ENCODE measurements at regions not wholly inside any gene's neighbourhood (a gene's known extent, or its start where the extent isn't known, plus 50 kb on each side); places are given as distances from the start of the nearest gene placed in this dataset.
"Not testable (repeated sequence)": the region's sequence is repeated elsewhere in the genome, so short reads cannot be mapped to it uniquely, and the experiment has no call there.

DNA sequence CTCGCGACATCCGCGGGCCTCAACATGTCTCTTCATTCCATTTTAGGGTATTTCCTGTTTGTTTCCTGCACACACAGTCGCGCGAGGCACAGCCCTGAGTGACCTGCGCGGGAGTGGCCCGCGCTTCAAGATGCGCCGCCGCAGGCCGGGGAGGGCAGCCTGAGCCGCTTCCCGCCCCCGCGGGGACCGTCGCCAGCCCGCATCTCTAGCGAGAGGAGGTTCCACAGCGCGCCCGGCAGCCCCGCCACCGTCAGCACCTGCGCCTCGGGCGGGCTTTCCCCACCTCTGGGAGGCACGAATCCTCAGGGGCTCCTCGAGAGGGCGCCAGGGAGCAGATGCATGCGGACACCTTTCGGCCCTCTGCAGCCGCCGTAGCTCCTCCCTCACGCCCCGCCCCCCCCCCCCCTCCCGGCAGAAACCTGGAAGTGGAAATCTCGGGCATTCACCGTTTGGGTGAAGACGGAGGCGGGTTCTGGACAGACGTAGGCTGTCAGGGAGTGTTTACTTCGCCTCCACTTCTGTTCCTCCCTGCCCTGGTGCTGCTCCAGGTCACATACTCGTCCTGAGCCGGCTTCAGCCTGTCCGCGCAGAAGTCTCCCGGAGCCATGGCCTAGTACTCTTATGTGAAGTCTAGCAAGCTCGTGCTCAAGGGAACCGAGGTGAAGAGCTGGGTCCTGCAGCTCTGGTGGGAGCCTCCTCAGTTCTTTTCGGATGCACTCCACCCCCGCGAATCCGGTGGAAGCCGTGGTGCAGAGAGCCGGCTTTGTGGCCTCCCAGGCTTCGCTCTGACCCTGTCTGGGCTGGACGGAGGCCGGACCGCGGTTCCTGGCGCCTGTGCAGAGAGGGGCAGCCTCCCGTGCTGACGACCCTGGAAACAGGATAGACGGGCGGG is 880.5 kb upstream of the DEFB115 start:
- DNase-seq (ENCODE audit: low spot score): peak; percentile 71
- in situ Hi-C loops (cut with HindIII; ENCODE audit: low sequenced_read_pairs): no loop called here

DNA sequence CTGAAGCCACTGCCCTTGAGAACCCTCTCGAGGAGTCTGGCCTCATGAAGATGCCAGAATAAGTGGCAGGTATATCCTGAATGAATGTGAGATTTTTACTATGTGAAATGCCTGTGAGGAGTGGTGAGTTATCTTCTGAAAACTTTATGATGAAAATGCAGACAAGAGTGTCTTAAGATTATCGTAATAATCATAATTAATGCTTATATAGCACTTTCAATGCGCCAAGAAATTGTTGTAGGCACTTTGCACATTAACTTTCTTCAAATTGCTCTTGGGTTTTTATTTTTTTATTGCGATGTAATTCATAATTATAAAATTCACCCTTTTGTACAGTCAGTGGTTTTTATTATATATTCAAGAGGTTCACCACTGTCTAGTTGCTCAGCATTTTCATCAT is 879.1 kb upstream of the DEFB115 start:
- in situ Hi-C loops (cut with HindIII; ENCODE audit: low sequenced_read_pairs): not testable (repeated sequence)

DNA sequence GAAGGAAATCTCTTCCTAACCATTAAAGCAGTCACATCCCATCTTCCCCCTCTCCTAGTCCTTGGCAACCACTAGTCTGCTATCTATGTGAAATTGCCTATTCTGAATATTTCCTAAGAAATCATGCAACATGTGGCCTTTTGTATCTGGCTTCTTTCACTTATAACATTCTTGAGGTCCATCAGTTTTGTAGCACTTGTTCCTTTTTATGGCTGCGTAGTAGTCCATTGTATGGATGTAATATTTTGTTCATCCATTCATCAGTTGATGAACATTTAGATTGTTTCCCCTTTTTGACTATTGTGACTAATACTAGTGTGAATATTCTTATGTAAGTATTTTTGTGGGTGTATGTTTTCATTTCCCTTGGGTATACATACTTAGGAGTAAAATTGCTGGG is 878.7 kb upstream of the DEFB115 start:
- DNase-seq (ENCODE audit: low spot score); in situ Hi-C loops (cut with HindIII; ENCODE audit: low sequenced_read_pairs): not testable (repeated sequence)

More for the DNA sequence above, 879.1 kb upstream of the DEFB115 start:
- DNase-seq (ENCODE audit: low spot score): not testable (repeated sequence)

DNA sequence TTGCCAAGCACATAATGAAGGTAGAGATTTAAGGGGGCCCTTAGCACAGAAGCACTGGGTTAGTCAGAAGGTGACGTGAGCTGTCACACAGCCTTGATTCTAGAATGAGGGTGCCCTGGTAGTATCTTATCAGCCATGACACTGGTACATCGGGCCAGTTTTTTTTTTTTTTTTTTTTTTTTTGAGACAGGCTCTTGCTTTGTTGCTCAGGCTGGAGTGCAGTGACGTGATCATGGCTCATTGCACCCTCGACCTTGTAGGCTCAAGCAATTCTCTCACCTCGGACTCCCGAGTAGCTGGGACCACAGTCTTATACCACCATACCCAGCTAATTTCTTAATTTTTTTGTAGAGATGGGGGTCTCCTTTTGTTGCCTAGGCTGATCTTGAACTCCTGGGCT is 872.6 kb upstream of the DEFB115 start:
- in situ Hi-C loops (cut with HindIII; ENCODE audit: low sequenced_read_pairs); DNase-seq (ENCODE audit: low spot score): not testable (repeated sequence)

DNA sequence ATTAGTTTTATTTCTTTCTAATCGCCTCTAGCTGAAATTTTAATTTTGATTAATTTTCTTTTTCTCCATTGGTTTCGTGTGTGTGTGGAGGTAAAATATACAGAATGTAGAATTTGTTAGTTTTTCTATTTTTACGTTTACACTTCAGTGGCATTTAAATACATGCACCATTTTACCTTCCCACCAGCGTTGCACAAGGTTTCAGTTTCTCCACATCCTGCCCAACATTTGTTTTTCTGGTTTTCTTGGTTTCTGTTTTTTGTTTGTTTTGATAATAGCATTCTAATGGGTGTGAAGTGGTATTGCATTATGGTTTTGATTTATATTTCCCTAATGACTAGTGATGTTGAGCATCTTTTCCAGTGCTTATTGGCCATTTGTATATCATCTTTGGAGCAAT is 871.4 kb upstream of the DEFB115 start:
- in situ Hi-C loops (cut with HindIII; ENCODE audit: low sequenced_read_pairs); DNase-seq (ENCODE audit: low spot score): not testable (repeated sequence)

DNA sequence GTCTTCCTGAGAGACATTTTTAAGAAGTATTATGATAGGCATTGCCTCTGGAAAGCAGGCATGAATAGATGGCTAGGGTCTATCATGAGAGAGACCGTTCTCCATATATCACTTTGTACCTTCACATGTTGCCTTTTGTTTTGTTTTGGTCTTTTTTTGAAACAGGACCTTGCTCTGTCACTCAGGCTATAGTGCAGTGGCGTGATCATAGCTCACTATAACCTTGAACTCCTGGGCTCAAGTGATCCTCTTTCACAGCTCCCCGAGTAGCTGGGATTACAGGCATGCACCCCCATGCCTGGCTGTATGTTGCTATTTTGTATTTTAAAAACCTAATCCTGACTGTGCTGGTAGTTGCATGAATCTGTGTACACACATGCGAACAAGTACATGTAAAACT is 869.6 kb upstream of the DEFB115 start:
- in situ Hi-C loops (cut with HindIII; ENCODE audit: low sequenced_read_pairs); DNase-seq (ENCODE audit: low spot score): not testable (repeated sequence)

DNA sequence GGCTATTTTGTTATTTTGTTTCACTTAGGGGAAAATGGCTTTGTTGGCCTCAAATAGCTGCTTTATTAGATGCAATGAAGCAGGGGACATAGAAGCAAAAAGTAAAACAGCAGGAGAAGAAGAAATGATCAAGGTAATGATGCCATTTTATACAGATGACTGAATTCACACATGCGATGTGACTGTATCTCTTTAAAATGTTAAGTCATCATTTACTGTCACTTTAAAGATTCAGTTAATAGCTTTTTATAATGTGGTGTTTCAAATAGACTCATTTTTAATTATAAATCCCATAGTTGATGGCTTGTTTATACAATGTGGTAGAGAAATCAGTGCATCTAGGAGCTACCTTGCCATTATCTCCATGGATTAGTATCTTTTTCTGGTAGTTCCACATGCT is 863.9 kb upstream of the DEFB115 start:
- in situ Hi-C loops (cut with HindIII; ENCODE audit: low sequenced_read_pairs); DNase-seq (ENCODE audit: low spot score): not testable (repeated sequence)

DNA sequence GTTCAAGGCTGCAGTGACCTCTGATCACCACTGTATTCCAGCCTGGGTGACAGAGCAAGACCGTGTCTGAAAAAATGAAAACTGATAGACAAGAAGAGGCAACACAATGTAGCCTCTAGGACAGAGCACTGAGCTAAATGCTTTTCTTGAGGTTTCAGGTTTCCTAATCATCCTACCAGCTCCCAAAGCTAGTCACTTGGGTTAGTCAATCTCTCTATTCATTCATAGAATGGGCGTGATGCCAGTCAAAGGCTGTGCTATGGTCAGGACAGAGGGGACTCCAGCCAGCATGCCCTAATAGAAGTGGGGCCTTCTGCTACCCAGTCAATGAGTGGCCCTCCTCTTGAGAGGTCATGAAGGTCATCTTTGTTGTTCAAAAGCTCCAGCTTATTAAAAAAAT is 860.4 kb upstream of the DEFB115 start:
- in situ Hi-C loops (cut with HindIII; ENCODE audit: low sequenced_read_pairs); DNase-seq (ENCODE audit: low spot score): not testable (repeated sequence)

DNA sequence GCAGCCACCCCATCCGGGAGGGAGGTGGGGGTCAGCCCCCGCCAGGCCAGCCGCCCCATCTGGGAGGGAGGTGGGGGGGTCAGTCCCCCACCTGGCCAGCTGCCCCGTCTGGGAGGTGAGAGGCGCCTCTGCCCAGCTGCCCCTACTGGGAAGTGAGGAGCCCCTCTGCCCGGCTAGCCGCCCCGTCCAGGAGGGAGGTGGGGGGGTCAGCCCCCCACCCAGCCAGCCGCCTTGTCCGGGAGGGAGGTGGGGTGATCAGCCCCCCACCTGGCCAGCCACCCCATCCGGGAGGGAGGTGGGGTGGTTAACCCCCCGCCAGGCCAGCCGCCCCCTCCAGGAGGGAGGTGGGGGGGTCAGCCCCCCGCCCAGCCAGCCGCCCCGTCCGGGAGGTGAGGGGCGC is 852.4 kb upstream of the DEFB115 start:
- in situ Hi-C loops (cut with HindIII; ENCODE audit: low sequenced_read_pairs): not testable (repeated sequence)

DNA sequence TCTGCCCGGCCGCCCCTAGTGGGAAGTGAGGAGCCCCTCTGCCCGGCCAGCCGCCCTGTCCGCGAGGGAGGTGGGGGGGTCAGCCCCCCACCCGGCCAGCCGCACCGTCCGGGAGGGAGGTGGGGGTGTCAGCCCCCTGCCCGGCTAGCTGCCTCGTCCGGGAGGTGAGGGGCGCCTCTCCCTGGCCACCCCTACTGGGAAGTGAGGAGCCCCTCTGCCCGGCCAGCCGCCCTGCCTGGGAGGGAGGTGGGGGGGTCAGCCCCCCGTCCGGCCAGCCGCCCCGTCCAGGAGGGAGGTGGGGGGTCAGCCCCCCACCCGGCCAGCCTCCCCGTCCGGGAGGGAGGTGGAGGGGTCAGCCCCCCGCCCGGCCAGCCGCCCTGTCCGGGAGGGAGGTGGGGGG is 851.9 kb upstream of the DEFB115 start:
- in situ Hi-C loops (cut with HindIII; ENCODE audit: low sequenced_read_pairs); DNase-seq (ENCODE audit: low spot score): not testable (repeated sequence)

More for the DNA sequence above, 852.4 kb upstream of the DEFB115 start:
- not testable (repeated sequence) for DNase-seq (ENCODE audit: low spot score)

DNA sequence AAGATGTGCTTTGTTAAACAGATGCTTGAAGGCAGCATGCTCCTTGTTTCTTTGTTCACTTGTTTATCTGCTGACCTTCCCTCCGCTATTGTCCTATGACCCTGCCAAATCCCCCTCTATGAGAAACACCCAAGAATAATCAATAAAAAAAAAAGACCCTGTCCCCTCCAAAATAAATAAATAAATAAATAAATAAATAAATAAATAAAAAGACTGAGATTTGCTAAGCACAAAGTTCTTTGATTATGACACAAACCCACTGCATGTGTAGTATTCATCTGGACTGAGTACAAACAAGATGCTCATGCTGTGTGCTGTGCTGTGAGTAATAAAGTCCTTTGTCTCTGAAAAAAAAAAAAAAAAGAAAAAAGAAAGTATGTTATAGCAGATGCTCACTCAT is 851.1 kb upstream of the DEFB115 start:
- DNase-seq (ENCODE audit: low spot score); in situ Hi-C loops (cut with HindIII; ENCODE audit: low sequenced_read_pairs): not testable (repeated sequence)

DNA sequence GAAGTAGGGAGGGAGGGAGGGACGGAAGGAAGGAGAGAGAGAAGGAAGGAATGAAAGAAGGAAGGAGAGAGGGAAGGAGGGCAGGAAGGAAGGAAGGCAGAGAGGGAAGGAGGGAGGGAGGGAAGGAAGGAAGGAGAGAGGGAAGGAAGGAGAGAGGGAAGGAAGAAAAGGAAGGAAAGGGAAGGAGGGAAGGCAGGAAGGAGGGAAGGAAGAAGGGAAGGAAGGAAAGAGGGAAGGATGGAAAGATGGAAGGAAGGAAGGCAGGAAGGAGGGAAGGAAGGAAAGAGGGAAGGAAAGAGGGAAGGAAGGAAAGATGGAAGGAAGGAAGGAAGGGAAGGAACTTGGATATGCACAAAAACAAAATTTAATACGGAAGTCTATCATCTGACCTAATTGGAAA is 844.5 kb upstream of the DEFB115 start:
- in situ Hi-C loops (cut with HindIII; ENCODE audit: low sequenced_read_pairs): no loop called here
- no peak for DNase-seq (ENCODE audit: low spot score)

DNA sequence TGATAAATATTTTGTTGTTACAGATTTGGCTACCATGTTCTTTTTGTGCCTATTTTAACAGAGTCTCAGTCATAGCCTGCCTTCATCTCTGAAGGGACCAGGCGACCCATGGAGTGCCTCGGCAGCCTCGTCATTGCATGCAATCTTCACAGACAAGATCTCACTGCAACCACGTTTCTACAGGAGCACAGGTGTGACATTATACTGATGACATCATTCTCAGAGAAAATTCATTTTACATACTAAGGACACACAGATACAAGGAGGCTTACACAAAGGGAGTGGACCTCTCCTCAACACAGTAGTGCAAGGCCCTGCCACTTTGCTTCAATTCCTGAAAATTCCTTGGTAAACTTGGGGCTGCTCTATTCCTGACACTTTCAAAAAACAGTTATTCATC is 840.1 kb upstream of the DEFB115 start:
- in situ Hi-C loops (cut with HindIII; ENCODE audit: low sequenced_read_pairs); DNase-seq (ENCODE audit: low spot score): not testable (repeated sequence)

DNA sequence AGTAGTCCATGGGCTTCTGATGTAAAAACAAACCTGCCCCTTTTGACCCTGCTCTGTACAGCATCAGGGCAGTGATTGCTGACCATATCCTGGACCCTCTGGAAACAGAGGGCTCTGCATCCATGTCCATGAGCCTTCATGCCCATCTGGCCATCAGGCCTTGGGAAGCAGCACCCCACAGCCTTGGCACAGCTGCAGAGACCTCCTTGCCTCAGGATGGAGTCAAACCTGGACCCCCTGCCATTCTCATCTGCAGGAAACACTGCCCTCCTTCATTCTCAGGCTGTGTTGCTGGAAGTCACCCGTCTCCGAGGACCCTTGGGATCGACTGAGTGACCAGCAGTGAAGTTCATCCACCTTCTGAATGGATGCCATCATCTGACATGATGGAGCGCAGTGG is 839.1 kb upstream of the DEFB115 start:
- in situ Hi-C loops (cut with HindIII; ENCODE audit: low sequenced_read_pairs); DNase-seq (ENCODE audit: low spot score): not testable (repeated sequence)

DNA sequence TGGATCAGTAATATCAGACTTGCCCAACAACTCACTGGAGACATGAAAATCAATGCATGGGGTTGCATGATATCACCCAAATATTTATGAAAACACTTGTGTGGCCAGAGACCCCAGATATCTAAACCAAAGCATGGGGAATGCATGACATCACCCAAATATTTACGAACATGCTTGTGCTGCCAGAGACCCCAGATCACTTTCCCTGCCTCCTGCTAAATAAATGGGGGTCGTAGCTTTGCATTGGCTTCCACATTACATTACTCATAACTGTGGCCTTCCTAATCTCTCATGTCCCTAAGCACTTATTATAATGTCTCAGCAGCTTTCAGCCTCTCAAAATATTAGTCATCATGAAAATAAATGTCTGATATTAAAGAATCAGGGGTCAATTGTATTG is 838.0 kb upstream of the DEFB115 start:
- in situ Hi-C loops (cut with HindIII; ENCODE audit: low sequenced_read_pairs): no loop called here
- DNase-seq (ENCODE audit: low spot score): no peak

DNA sequence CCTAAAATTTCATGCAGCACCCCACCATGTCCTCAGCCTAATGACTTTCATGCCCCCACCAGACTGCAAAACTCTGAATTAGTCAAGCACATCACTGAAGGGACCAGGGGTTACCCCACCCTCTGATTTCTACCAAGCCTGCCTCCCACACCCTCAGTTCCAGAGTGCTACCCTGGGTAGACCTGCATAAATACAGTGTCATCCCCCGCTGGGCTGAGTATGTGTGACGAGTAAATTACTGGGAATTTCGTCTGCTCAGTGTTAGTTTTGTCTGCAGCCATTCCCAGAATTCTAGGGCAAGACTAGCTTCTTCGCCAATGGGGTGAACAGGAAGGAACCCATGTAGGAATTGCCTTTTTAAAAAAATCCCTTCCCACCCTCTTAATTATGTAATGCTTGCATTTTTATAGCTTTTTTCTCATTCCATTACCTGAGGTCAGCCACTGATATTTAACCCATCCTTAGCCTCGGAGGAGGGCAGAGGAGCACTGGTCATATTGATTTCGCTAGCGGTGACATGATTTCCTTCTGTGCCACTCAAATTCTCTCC is 837.5 kb upstream of the DEFB115 start:
- DNase-seq (ENCODE audit: low spot score); in situ Hi-C loops (cut with HindIII; ENCODE audit: low sequenced_read_pairs): not testable (repeated sequence)
